Hematopoietic multipotent progenitor cell treated with erythropoietin and hydrocortisone succinate and interleukin-3 and kit ligand, for 6 days (in vitro differentiated cells): ENCODE measurements at regions not wholly inside any gene's neighbourhood (a gene's known extent, or its start where the extent isn't known, plus 50 kb on each side); places are given as distances from the start of the nearest gene placed in this dataset.

Experiments
- DNase-seq: peaks from one replicate; pipeline ENCODE4 v3.0.0-alpha.2; 2015

DNA sequence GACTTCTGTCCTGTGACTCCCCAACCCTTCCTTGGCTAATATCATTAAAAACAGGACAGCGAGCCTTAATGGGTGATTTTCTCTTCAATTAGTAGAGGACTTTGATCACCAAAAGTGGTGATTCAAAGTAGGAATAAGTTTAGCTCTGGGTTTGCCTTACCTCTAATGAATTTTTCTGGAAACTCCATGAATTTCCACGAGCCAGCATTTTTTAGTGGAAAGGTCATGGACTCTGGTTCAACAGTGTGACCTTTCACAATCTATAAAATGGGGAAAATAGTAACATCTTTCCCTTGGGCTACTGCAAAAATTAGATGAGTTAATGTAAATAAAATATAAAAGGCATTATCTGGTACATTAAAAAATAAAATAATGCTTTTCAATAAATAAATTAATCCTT lies 417.8 kb upstream of the NR2F2 start:
- DNase-seq: no peak

DNA sequence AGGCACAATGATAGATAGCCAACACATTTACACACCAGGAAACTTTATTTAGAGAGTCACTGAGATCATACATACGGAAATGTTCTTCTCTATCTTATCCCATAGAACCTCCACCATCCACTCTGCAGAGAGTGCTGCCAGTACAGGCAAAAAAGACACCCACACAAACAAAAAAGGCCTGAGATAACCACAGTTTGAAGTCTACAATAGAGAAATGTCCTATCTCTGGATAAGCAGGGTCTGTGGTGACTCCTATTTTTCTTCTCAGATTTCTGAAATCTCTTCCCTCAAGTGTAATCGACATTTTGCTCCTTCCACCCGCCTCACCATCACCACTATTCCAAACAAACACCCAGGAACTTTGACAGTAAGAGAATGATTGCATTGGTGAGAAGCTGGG lies 413.9 kb upstream of the NR2F2 start:
- no peak for DNase-seq

- DNase-seq: no peak
Measured at GRCh38 chr15:95918525-95918924, 412.0 kb upstream of the NR2F2 start.

DNA sequence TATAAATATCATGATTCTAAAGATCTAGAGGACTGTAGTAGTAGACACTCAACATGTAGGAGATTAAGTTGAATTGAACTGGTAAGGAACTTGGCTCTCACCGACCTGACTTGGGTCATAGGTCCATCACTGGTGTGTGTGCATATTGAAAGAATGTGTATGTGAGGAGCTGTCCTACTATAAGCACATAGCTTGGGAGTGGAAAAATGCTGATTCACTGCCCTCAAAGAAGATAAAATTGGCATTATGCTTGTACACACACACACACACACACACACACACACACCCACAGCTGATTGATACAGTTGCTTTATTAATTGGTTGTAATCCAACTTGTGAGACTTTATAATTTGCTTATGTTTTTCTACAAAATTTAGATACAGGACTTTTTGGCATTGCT lies 411.0 kb upstream of the NR2F2 start:
- peak; percentile 65 for DNase-seq

GRCh38 chr15:95921404-95921803 lies 409.1 kb upstream of the NR2F2 start:
- no peak for DNase-seq

DNA sequence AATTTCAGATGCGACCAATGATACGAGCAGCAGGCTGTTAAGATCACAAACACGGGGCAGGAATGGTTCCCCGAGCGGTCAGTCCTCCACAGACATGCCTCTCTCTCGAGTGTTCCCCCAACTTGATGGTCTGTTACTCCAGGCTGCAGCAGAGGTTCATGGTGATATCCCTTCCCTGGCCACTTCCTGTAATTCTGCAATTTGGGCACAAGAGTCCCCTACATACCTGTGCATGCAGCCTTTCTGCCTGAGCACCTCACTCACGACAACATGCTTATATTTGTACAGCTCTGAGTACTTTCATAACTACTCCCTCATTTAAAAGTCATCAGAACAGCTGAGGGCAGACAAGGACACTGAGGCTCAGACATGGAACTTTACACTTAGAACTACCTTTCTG lies 408.1 kb upstream of the NR2F2 start:
- DNase-seq: no peak

GRCh38 chr15:95923792-95924191 lies 406.7 kb upstream of the NR2F2 start:
- DNase-seq: no peak

DNA sequence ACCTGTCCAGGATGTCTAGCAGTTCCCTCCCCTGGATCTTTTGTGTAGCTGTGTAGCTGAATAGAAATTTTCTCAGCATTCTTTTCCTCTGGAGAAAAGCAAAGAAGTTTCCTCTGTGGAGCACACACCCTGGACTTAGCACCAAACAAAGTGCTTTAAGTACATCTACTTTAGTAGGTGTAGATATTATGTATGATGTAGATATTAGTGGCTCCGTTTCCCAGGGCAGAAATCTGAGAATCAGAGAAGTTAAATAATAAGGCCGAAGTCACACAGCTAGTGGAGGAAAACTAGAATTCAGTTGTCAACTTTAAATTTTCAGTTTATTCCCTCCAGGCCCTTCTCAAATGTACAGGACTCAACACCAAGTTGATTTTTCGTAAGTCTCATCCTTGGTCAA lies 401.7 kb upstream of the NR2F2 start:
- DNase-seq: no peak

DNA sequence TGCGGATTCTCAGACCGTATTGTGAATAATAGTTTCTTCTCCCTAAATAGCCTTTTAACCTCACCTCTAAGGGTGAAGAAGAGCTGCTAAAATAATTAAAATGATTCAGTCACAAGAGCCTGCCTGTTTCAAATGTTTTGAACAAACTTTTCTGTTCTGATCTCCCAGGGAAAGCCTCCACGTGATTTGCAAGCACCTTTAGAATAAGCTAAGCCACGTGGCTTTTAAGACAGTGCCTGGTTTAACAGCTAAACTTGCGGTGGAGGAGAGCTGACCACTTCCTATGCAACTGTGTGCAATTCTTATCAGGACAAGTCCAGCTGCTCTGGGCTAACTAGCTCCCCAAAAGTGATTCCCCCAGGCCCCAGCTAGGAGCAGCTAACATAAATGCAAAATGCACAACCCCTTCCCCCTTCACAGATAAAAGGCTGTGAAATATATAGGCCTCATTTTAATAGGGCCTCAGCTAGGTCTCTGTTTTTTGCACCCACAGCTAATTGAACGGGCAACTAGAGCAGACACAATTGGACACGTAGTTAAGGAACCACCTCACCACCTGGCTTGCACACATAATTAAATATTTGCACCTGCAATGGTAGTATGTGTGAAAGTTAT lies 401.2 kb upstream of the NR2F2 start:
- DNase-seq: peak; percentile 95

GRCh38 chr15:95930659-95931375 lies 399.7 kb upstream of the NR2F2 start:
- DNase-seq: no peak

- DNase-seq: no peak
Measured at GRCh38 chr15:95931619-95932018, 398.9 kb upstream of the NR2F2 start.

DNA sequence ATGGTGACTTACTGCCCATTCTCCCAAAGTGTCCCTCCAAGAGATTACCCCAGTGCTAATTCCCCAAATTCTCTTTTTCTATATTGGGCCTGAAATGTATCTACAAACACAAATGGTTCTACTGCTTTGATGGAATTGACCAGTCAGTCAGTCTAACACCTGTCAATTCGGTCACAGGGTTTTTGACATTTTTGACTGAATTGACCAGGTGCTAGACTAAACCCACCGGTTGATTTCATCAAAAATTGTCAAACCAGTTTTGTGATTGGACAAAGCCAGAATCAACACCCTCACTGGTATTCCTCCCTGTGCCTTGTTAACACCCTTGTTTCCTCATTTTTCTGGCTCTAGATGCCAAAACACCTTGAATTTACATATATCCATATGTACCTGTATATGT lies 398.4 kb upstream of the NR2F2 start:
- no peak for DNase-seq

GRCh38 chr15:95932676-95933075 lies 397.8 kb upstream of the NR2F2 start:
- no peak for DNase-seq

GRCh38 chr15:95935852-95936251 lies 394.6 kb upstream of the NR2F2 start:
- DNase-seq: no peak

GRCh38 chr15:95937128-95937528 lies 393.4 kb upstream of the NR2F2 start:
- DNase-seq: no peak

DNA sequence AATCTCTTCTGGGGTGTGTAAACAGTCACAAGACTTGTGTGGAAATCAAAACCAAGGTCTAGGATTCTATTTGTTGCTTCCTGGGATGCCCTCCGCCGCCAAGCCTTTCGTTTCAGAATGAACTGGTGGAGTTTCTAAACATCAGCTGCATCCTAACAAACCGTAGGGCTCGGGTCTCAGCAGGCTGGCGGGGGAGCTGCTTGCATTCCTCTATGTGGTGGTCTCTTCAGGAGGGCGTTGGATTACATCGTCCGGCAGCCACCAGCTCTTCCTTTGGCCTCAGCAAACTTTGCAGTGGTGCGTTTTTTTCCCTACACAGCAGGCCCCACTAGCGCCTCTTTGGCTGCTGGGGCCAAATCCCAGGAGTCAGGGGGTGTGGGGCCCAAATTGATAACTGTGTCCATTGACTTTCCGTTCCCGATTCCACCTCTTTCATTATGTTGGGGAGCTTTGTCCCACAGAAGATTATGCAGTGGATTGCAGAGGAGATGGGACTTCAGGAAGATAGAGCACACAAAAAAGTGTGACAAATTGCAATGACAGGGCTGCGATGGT lies 390.0 kb upstream of the NR2F2 start:
- DNase-seq: no peak

GRCh38 chr15:95944193-95944592 lies 386.3 kb upstream of the NR2F2 start:
- no peak for DNase-seq

DNA sequence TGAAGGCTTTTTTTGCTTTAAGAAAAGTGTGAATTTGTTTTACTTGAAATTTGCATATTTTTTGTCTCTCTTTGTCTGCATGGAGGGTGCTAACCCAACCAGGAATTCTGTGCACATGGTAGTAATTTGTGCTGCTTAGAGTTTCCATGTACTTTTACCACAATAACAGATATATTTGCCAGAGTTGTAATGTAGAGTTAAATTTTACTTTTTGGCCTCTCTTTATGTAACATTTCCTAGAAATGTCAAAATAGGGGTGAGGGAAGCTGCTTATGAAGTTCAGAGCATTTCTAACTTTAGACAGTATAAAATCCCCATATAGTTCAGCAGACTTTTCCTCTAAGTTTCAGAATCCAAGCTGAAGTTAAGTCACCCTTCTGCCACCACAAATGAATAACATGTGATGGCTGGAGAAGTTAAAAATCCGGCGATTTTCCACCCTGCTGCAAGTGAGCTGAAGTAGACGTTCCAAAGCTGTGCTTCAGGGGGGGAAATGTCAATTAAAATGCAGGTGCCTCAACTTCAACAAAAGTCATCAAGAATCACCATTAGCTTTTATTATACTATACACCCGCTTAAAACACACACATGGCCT lies 385.7 kb upstream of the NR2F2 start:
- no peak for DNase-seq

GRCh38 chr15:95946241-95946640 lies 384.3 kb upstream of the NR2F2 start:
- DNase-seq: no peak

GRCh38 chr15:95946926-95947325 lies 383.6 kb upstream of the NR2F2 start:
- DNase-seq: no peak

DNA sequence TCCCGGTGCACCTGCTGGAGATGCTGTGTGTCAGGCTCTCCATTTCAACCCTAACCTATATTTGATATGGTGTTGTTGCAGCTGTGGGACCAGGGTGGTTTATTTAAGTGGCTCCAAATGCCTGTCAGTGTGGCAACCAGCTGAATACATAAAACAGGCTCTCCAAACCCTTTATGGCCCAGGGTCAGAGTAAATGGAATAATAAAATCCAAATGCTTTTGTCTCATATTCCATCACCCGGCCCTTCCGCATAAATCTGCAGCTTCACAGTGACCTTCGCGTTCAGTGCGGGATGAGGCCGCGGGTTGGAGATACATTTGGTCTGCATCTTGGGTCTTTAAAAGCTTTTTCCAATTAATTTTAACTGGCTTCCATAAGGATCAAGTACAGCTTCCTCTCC lies 382.1 kb upstream of the NR2F2 start:
- DNase-seq: no peak

GRCh38 chr15:95953032-95953431 lies 377.5 kb upstream of the NR2F2 start:
- DNase-seq: no peak

DNA sequence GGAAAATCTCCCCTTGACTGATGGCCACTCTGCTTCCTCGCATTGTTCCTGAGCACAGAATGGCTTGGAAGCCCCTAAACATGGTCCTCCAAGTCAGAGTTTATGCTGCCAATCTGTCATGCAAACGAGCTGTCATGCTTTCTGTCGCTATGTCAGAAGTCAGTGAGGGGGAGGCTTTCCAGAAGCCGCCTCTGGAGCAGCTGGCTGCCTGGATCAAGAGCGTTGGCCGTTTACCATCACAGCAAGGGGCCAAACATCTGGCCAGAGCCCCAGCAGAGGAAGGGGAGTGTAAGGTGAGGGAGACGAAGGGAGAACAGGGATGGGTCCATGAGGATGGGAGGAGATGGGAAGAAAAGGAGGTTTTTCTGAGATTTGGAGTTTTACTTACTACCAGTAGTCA lies 372.6 kb upstream of the NR2F2 start:
- no peak for DNase-seq

DNA sequence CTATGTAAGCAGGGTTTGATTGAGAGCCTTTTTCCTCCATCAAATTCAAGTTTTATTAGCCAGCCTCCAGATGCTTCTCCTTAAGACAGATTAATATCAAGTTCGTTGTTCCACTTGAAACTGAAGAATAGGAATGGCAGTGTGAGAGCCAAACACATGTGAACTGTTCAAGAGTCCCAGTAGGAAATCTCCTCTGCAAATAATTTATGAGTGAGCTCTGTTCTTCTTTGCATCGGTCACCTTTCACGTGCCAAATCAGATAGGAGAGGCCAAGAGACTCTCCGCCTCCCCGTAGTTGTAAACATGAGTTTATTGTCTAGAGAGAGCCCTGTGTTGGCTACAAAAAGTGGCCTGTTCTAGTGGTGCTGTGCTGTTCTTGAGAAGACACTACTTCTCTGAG lies 372.1 kb upstream of the NR2F2 start:
- DNase-seq: no peak
